HG02884 (cell line): ENCODE measurements at regions not wholly inside any gene's neighbourhood (a gene's known extent, or its start where the extent isn't known, plus 50 kb on each side); places are given as distances from the start of the nearest gene placed in this dataset.

Experiments used
- ATAC-seq: cut with Tn5 transposase; IDR thresholded peaks from one replicate; pipeline ENCODE4 v1.9.1; 2021; ENCODE audit warnings: mild to moderate bottlenecking, moderate library complexity; ENCODE audit not compliant: unreplicated experiment

DNA sequence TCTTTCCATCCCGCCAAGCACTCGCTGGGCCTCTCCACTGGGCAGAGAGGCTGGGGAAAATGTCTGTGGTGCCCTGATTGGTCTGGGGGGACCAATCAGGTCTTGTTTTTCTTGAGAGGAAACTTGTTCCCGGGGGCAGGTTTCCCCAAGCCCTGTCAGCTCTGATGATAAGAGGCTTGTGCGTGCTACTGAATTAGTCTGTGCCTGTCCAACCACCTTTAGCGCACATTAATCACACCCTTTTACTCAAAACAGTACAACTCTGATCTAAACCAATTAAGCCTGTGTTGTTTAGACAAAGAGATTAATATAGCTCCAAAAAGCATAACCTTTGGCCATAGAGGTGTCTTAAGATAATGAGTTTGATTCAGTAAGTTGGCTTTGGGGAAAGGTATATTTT lies 580.4 kb downstream of the VRK1 start:
- no peak for ATAC-seq

DNA sequence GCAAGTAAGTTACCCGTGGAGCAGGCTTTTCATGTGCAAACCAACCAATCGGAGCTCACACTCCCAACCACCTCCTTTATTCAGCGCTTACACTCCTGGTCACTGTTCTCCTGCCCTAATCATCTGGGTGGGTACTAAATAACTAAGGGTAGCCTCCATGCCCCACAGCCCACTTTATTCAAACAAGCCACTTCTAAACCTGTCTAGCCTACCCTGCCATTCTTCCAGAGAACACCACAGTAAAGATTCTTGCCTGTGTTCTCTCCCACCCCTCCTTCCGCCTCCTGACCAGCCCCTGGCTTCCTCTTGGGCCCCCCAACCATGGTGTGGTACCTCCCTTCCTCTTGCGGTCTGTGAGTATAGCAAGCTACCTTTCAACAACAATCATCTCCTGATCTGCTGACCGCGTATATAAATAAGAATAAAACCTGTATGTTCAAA lies 581.9 kb downstream of the VRK1 start:
- ATAC-seq: no peak

DNA sequence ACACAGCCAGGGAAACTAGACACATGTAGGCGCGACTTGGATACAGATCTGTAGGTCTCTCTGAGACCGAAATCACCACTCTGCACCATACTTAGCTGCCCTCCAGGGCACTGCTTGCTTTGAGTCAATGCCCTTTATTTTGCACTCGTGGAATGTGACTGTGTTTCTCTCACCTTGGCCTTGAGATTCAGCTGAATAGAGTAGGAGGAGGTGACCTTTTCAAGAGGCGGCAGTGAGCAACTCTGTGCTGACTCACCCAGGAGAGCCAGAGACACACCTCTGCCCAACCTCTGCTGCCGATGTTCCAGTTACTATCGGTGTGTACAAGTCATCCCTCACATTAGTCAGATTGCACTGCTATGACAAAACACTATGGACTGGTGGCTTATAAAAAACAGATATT lies 583.4 kb downstream of the VRK1 start:
- no peak for ATAC-seq

DNA sequence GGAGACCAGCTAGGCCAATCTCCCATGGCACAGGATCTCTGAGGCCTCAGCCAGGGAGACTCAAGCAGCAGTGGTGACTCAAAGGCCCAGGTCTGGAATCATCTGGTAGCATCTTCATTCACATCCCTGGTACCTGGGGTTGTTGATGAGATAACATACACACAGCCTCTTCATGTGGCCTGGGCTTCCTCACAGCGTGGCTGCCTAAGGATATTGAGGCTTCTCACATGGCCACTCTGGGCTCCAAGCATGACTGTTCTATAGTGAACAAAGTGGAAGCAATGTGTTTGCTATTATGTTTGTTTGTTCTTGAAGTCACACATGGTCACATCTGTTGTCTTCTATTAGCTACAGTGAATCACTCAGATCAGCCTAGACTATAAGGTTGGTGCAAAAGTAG lies 584.1 kb downstream of the VRK1 start:
- no peak for ATAC-seq

DNA sequence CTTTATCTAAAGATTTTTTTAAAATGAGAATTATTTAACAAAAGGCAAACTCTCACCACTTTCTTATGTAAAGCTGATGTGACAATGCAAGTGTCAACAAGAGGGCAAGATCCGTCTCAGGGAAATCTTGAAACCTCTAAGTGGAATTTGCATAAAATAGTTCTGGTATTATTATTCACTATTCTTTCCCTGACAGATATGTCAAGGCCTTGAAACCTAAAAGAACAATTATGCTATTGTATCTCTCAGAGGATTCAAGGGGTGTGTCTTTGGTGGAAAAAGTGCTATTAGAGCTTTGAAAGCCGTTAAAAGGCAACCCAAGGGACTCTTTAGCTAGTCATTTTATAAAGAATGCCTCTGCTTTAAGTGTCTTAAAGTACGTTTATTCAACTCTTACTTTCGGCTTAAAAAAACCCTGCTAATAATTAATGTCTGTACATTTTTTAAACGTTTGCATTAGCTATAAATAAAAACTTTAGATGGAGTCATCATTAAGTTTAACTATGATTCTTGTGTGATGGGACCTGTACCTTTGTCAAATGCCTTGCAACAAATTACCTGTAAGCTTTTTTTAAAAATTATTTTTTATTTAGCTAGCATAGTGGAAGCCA lies 585.5 kb downstream of the VRK1 start:
- ATAC-seq: no peak

DNA sequence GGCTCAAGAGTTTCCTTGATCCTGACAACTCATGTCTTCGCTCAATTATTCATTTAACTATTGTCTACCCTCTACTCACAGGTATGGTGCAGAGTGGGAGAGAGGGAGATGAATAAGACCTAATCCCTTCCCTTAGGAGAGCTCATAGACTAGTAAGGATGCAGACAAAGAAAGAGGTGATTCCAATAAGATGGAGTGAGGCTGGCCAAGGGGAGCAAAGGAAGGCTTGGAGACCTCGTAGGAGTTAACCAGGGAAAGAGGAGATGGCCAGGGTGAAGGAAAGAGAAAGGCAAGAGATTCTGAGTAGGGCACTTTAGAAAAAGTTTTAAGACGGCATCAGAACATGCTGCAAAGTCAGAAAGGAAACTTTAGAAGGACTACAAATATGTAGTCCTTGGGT lies 588.5 kb downstream of the VRK1 start:
- no peak for ATAC-seq

DNA sequence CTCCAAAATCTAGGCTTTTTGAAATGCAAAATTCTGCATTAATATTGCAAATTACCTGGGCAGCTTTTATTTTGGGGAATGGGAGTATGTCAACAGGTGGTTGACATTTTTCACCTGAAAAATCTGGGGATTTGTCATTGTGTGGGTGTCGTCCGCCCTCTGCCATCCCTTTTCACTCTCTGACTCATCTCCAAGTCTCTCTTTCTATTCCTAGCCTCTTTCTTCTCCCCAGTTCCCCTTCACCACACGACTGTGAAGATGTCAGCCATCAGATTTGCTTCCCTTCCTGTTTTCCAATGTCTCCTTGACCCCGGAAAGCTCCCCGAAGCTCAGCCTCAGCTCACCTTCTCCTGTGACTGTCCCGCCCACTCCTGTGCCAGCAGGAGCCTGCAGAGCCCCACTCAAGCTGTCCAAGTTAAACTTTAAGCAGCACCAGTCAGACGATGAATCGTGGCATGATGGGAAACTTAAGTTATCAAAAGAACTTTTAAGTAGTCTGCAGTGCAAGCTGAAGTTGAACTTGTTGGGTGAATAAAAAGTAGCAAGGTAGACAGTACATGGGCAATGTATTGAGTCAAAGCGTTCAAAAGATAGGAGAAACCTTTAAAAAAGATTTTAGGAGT lies 590.2 kb downstream of the VRK1 start:
- ATAC-seq: no peak

DNA sequence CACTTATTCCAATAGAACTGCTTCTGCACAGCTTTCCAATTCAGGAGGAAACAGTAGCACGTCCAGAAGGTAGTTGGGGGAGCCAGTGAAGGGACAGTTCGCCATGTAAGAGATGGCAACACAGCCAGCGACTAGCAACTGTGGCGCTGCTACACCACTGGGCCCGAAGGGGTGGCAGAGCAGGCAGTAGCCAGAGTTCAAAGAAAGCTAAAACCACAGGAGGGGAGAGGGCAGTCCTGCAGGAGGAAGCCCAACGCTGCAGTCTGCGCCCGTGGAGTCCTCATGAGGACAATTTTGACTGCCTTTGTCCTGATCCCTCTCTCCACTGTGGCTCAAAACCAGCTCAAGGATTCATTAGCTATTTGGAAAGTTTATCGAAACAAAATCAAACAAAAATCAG lies 591.2 kb downstream of the VRK1 start:
- no peak for ATAC-seq

DNA sequence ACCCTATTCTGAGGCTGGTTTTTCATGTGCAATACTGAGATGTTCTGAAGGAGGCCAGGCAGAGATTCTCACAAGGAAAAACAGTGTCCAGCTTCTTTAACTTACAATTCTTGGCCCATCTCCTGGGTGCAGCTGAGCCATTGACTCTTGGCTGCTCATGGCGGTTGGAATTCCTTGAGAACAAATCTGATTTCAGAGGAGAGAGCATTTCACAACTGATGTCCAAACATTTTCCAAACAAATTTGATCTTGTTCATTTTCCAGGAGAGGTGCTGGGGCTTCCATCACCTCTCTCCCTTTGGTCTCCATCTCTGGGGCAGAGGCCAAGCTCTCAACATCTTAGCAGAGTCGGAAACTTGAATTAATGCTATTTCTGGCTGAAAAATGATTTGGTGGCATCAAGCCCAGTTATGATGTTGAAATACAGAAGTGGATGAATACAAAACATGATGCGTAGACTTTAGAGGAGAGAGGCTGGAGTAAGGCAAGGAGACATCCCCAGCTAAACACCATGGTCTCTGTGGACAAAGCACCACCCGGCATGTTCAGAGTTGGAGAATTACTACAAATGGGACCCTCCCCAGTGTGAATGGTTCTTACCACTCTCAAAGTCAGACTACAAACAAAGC lies 593.0 kb downstream of the VRK1 start:
- no peak for ATAC-seq

DNA sequence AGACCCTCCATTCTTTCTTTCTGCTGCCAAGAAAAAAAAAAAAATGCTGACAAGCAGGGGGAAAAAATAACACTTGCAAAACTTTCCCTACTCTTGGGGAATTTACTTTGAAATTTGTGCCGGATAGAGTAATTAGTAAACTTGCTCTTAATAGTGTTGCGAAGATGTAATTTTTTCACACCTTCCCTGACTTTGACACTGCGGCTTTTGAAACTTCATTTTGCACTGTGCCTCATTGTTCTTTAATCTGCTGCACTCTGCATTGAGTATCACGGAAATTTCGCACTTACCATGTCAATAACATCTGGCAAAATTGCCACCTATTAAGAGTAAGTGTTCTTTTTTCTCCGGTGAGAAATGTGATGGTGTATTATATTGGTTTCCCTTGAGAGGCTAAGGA lies 596.1 kb downstream of the VRK1 start:
- ATAC-seq: no peak

DNA sequence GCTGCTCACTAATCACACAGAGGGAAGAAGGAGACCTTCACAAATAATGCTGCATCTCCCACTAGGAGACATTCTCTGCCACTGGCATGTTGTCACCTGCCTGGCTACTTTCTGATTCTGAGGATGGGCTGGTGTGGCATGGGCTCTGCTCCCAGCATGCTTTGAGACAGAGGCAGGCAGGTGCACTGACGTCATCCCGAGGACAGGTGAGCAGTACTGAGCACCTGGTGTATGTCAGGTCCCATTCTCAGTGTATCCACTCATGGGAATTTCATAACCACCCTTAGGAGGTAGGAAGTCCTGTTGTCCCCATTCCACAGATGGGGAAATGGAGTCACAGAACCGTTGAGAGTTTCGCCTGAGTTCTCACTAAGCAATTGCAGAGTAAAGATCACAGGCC lies 597.9 kb downstream of the VRK1 start:
- no peak for ATAC-seq

DNA sequence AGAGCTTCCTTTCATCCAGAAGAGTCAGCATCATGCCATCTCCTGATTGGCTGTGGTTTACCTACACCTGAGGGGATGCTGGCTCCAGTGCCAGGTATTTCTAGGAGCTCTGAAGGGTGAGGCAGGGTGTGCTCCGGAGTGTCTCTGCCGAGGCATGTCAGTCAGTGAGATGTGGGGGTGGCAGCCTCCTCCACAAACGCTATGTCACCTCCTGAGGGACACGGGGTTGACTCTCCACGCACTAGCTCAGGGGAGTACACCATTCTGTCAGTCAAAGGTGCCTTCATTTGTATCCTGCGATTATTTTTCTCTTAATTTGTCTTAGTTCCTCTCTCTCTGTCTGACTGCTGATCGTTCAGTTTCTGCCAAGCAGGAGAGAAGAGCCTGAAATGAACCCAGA lies 604.5 kb downstream of the VRK1 start:
- no peak for ATAC-seq

DNA sequence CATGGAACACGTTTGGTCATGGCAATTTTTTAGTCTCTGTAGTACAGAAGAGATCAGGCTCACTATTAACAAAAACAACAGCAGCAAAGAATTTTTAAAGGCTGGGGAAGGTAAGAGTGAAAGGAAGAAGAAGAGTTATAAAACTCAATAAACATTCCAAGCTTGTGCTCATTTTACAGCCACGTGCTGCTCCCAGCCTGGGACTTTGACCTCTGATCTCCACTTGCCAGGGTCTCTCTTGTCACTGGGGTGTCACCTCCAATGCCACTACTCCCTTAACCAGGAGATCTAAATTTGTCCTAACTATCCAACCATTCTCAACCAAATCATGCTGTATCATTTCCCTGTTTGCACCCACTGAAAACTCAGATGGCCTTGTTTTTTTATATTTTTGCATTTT lies 605.1 kb downstream of the VRK1 start:
- no peak for ATAC-seq

DNA sequence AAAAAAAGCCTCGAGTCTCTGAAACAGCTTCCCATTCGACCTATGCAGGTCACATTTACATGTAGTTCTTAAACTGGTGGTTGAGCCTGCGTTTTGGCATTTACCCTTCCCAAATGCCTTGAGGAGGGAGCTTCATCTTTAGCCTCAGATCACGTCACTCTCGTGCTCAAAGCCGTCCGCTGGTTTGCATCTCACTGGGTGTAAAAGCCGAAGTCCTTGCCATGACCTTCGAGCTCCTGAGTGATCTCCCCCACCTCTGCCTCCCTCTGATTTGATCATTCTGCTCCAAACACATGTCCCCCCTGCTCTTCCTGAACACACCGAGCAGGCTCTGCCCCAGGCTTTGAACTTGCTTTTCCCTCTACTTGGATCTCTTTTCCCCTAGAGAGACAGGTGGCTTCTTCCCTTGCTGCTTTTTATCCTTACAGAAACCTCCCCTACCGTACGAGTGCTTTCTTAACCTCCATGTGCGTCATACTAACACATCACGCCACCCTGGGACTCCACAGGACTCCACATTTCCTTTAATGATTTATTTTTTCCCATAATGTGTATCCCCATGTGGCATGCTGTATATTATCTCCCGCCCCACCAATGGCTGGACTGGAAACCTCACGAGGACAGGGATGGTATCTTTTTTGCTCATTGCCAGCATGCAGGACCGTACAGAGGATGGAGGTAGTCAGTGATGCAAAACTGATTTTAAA lies 610.7 kb downstream of the VRK1 start:
- no peak for ATAC-seq

DNA sequence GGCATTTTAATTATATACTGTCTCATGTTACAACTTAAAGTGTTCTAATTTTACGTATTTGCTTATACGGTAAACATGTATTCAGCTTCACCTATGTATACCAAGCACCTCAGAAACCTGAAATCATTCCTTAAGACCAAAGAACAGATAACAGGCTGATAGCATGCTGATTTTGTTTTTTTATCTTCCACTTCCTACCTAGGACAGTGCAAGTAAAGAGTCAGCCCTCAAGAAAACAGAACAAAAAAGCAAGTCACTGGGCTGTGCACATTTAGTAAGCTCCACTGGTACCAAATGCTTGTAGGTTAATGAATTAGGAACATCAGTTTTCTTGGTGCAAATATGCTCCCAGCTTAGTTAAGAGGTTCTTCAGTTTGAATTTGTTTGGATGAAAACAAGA lies 611.3 kb downstream of the VRK1 start:
- no peak for ATAC-seq

DNA sequence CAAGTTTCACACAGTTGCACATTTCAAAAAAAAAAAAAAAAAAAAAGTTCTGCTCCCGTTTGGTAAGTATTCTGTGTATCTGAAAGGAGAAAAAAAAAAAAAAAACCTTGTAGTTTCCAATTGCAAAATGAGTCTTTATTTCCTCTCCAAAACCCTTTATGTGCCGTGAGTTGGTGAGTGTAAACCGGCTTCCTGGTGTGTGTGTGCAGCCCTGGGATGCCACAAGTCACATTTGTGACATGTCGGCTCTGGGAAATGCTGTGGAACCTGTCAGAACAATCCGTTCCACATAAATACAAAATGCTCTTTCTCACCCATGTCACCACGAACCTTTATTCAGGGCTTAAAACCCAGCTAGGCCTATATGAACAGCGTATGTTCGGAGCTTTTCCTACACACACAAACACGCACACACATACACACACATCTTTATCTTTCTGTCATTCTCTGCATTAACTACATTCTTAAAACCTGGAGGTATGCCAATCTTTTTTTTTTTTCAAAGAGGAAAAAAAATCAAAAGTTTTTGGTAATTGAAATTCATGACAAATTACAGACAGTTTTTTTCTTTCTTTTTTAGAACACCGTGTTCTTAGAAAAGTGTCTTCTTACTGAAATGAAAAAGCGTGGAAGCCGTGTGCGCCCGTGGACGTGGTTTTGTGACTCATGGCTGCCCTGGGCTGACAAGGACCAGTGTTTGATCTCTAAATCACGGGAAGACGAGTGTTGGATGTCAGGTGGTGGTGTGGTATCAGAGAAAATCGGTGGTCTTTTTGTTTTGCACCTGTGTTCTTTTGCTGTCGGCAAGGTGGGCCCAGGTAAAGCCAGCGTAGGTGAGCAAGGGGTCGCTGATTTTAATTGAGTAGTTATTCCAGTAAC lies 612.0 kb downstream of the VRK1 start:
- ATAC-seq: no peak

DNA sequence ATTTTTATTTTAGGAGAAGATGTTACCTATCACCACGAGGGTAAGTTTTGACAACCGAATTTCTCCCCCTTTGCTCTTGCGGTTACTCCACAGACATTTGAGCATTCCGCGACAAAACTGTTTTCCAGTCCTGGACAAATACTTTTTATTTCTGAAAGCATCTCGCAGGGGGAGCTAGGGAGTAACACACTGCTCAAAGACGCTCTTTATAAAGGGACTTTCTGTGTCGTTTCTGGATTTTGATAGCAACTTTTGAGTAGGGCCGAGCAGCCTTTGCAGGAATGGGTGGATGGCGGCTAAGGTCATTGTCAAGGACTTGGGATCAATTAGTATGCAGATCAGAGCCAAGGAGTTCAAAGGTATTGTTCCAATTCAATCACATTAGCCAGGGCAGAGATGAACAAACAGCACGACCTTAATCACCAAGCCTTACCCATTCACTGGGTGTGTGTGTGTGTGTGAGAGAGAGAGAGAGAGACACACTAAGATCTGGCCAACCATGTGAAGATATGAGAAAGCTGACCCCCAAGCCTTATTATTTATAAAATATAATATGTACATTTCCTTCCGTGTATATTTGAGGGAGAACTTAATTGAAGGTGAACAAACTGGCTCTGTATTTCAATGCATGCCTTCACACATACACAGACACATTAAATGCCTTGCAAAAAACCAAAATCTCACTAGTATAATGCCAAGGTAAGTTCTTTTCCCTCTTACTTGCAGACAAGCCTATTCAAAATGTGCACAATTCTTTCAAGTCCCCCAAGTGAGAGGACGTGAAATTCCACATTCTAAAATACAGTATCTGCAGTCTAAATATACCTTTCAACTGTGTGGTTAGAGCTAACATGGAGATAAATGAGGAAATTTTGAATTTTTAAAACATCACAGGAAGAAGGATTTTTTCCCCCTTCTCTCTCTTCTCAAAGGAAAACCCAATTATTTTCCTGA lies 613.8 kb downstream of the VRK1 start:
- no peak for ATAC-seq

DNA sequence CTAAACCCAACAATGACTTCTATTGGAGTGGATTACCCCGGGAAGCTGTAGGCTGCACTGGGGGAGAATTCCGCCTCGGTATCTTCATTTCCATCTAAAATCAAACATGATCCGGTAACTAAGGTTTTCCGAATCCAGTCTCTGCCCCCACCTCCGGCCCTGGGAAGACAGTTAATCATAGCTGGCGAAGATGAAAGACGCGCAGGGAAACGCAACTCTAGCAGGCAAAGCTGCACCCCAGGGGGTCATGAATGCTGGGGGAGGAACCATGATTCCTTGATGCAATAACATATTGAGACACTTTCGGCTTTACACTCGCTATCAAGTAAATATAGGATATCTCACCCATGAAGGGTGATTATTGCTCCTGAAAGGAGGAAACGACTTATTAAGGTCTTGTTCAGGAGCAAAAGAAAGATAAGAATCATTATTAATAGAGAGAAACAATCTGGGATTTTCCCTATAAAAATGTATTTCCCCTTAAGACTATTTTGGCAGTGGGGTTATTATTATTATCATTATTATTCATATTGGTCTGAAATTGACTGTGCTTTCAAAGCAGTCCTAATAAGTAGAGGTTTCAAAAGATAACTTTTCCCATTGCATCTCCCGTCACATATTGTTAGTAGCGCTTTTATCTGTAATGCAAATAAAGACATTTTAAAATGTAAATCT lies 614.9 kb downstream of the VRK1 start:
- no peak for ATAC-seq

DNA sequence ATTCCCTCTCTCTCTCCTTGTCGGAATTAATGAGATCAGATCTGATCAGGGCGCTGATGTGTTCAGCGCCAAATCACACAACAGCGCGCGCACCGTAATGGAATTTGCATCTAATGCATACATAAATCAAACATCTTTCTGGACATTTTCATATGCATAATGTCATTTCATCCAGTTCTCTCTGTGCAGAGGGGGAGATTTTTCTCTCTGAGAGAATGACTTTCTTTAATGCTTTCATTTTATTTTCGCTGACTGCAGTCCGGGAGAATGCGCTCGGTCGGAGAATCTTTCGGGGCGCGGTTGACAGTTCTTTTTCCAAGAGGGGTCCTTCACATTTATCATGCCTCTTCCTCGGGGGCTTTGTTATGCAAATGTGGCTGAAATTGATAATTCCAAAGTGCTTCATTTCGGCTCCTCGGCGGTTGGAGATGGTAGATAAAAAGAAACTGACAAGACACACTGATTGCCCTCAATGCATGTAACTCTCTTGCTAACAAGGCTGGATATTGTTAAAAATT lies 615.9 kb downstream of the VRK1 start:
- no peak for ATAC-seq
